Stomach (tissue), 4 donors: ENCODE measurements at regions not wholly inside any gene's neighbourhood (a gene's known extent, or its start where the extent isn't known, plus 50 kb on each side); places are given as distances from the start of the nearest gene placed in this dataset.

Experiments used
- CTCF ChIP-seq, 7 experiments: fragments of 450-650 bp in 4 of 7; fragments of 200-600 bp in 3 of 7; sonication (generic) in 3 of 7; IDR thresholded peaks; one replicate each; pipeline ENCODE4 v1.5.1; 2016 to 2019; ENCODE audit warnings: antibody characterized with exemption in 7 of 7, control low read depth in 2 of 7, mild to moderate bottlenecking in 1 of 7
- EP300 ChIP-seq: sonication (generic); formaldehyde crosslinking; IDR thresholded peaks from one replicate; pipeline ENCODE4 v1.6.1; 2017; ENCODE audit warnings: antibody characterized with exemption
- POLR2A ChIP-seq, 4 donors: fragments of 450-650 bp; IDR thresholded peaks; one replicate each; pipeline ENCODE4 v1.6.1; 2016; ENCODE audit warnings: antibody characterized with exemption in 4 of 4, control low read depth in 2 of 4, mild to moderate bottlenecking in 1 of 4, moderate library complexity in 1 of 4
- POLR2AphosphoS5 ChIP-seq, 3 donors: sonication (generic); formaldehyde crosslinking; IDR thresholded peaks; one replicate each; pipeline ENCODE4 v1.6.1; 2016; ENCODE audit warnings: antibody characterized with exemption in 3 of 3

- TF ChIP-seq POLR2A (IDR thresholded peaks at IDR 0.05) (no peak), CTCF (IDR thresholded peaks at IDR 0.05) (no peak), POLR2AphosphoS5 (IDR thresholded peaks at IDR 0.05) (no peak), EP300 (no peak)
Measured at GRCh38 chr5:68544091-68544647, 328.6 kb downstream of the PIK3R1 start.
